Esophagus muscularis mucosa (tissue), 4 donors: ENCODE measurements at regions not wholly inside any gene's neighbourhood (a gene's known extent, or its start where the extent isn't known, plus 50 kb on each side); places are given as distances from the start of the nearest gene placed in this dataset.

Source experiments
- DNase-seq: peaks from one replicate; pipeline ENCODE4 v3.0.0-alpha.2; 2017; ENCODE audit errors: extremely low spot score
- H3K27ac ChIP-seq, 4 donors: fragments of 200-600 bp; sonication (generic); replicated peaks in 1 of 4; 1 replicate in 3 of 4; 2 replicates in 1 of 4; pipeline ENCODE4 v1.5.1; 2016 to 2019; ENCODE audit warnings: mild to moderate bottlenecking in 1 of 4
- H3K27me3 ChIP-seq, 4 donors: fragments of 200-600 bp; sonication (generic); one replicate each; pipeline versions ENCODE4 v1.5.1 to v1.6.0; 2016 to 2019
- H3K36me3 ChIP-seq, 4 donors: fragments of 200-600 bp; sonication (generic); one replicate each; pipeline ENCODE4 v1.5.1; 2016 to 2019
- H3K4me1 ChIP-seq, 4 donors: fragments of 200-600 bp; sonication (generic); one replicate each; pipeline ENCODE4 v1.5.1; 2016 to 2019
- H3K4me3 ChIP-seq, 4 donors: fragments of 200-600 bp; sonication (generic); 1 replicate in 2 of 4; 2 replicates in 2 of 4; pipeline ENCODE4 v1.5.1; 2016 to 2019; ENCODE audit warnings: mild to moderate bottlenecking in 4 of 4, moderate library complexity in 1 of 4
- H3K9me3 ChIP-seq, 4 donors: fragments of 200-600 bp; sonication (generic); 1 replicate in 3 of 4; 2 replicates in 1 of 4; pipeline ENCODE4 v1.5.1; 2016 to 2019
- EP300 ChIP-seq: sonication (generic); formaldehyde crosslinking; IDR thresholded peaks from one replicate; pipeline ENCODE4 v1.6.1; 2017; ENCODE audit warnings: antibody characterized with exemption
- POLR2A ChIP-seq: fragments of 450-650 bp; IDR thresholded peaks from one replicate; pipeline ENCODE4 v1.6.1; 2017; ENCODE audit warnings: antibody characterized with exemption, moderate library complexity, mild to moderate bottlenecking, low read depth
- POLR2AphosphoS5 ChIP-seq, 2 donors: sonication (generic); formaldehyde crosslinking; IDR thresholded peaks; one replicate each; pipeline ENCODE4 v1.6.1; 2017; ENCODE audit warnings: antibody characterized with exemption in 2 of 2
- WGBS: methylation state at CpG from one replicate; pipeline ENCODE4 v1.1.5; 2018; 5-methylcytosine and 5-hydroxymethylcytosine counted together
- intact Hi-C: fragments of 100-400 bp; cut with DNase I; formaldehyde crosslinking; loops from one replicate; pipeline ENCODE4 v1.15.1; 2023
- TF ChIP-seq, protein P1 (sequence below), 3 experiments: fragments of 200-600 bp in 2 of 3; fragments of 450-650 bp in 1 of 3; sonication (generic) in 2 of 3; IDR thresholded peaks; one replicate each; pipeline ENCODE4 v1.5.1; 2017 to 2019; ENCODE audit warnings: antibody characterized with exemption in 3 of 3, mild to moderate bottlenecking in 2 of 3, moderate library complexity in 1 of 3

DNA sequence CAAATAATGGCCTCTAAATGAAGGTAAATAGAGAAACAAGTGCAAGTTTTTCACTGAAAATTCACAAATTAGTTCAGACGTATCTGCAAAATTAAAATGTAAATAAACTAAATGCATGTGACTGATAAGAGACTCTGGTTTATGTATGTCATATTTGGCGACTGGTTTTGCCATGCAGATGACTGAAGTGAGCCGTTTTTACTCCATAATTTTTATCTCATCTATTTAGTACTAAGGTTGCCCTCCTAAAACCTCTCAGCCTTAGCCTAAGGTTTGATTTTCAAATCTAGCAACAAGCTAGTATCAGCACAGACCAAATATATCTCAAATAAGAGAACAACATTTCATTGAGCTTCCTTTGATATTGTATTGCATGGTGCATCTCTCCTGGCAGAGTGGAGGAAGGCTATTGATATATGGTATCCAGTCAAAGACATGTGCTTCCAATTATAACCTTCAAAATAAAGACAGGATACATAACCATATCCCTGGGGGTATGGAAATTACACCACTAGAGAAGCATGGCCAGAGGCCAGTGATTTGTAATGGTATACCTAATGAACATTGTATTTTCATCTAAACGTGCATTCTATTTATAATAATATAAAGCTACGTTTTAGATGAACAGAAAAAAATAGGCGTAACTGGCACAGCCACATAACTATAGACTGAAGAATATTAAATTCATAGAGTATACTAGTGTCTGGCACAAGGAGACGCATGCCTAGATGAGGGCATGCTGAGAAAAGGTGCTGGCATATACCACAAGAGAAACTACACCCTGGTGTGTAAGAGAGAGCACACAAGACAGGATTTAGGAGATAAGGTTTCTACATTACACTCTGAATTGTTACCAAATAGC, 392.6 kb upstream of the INTU start:
- TF ChIP-seq EP300 (no peak), POLR2A (no peak), POLR2AphosphoS5 (IDR thresholded peaks at IDR 0.05) (no peak)
- TF ChIP-seq, protein P1, sequence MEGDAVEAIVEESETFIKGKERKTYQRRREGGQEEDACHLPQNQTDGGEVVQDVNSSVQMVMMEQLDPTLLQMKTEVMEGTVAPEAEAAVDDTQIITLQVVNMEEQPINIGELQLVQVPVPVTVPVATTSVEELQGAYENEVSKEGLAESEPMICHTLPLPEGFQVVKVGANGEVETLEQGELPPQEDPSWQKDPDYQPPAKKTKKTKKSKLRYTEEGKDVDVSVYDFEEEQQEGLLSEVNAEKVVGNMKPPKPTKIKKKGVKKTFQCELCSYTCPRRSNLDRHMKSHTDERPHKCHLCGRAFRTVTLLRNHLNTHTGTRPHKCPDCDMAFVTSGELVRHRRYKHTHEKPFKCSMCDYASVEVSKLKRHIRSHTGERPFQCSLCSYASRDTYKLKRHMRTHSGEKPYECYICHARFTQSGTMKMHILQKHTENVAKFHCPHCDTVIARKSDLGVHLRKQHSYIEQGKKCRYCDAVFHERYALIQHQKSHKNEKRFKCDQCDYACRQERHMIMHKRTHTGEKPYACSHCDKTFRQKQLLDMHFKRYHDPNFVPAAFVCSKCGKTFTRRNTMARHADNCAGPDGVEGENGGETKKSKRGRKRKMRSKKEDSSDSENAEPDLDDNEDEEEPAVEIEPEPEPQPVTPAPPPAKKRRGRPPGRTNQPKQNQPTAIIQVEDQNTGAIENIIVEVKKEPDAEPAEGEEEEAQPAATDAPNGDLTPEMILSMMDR (IDR thresholded peaks at IDR 0.05) = no peak

DNA sequence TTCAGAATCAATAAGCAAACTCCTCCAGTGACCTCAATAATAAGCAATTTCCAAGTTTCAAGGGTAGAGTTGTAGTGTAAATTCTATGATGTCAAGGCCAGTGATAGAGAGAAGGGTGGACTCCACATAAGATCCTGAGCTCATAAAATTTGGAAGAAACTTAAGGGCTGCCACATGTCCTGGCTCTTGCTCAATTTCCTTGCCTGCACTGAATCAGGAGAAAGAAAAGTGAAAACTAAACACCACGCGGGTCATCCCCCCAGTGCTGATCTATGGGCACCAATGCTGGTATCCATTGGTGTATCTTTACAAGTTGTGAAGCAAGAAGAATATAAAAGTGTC, 392.0 kb upstream of the INTU start:
- Histone ChIP-seq H3K27me3 (no peaks in the 10 kb centered on the region), H3K4me1 (no peaks in the 10 kb centered on the region), H3K36me3 (no peaks in the 10 kb centered on the region), H3K27ac (no peak overlapping the region), H3K4me3 (no peak overlapping the region), H3K9me3 (no peaks in the 10 kb centered on the region)
- WGBS = 94% methylated on average over 2 of the region's 2 CpGs
- intact Hi-C loops = no loop called here
- TF ChIP-seq, protein P1 (IDR thresholded peaks at IDR 0.05) = no peak
- TF ChIP-seq POLR2A (no peak), POLR2AphosphoS5 (IDR thresholded peaks at IDR 0.05) (no peak), EP300 (no peak)
- no peak for DNase-seq

More for the DNA sequence above, 392.6 kb upstream of the INTU start:
- no peak for DNase-seq
- Histone ChIP-seq H3K4me1 (no peaks in the 10 kb centered on the region), H3K9me3 (no peaks in the 10 kb centered on the region), H3K36me3 (no peaks in the 10 kb centered on the region), H3K27ac (no peak overlapping the region), H3K27me3 (no peaks in the 10 kb centered on the region), H3K4me3 (no peak overlapping the region)
- intact Hi-C loops = no loop called here
- 85% methylated on average over 7 of the region's 7 CpGs for WGBS

DNA sequence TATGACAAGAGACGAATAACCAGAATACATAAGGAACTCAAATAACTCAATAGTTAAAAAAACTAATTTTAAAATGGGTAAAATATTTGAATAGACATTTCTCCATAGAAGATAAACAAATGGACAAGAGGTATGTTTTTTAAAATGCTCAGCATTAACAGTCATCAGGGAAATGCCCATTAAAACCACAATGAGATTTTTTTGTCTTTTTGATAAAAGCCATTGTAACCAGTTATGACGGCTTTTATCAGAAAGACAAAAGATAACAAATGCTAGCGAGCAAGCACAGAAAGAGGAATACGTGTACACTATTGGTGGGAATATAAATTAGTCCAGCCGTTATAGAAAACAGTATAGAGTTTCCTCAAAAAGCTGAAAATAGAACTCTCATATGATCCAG, 388.2 kb upstream of the INTU start:
- intact Hi-C loops = no loop called here
- no peaks in the 10 kb centered on the region for H3K36me3 ChIP-seq
- H3K9me3 ChIP-seq = no peaks in the 10 kb centered on the region
- H3K4me3 ChIP-seq = no peak overlapping the region
- no peak for DNase-seq
- no peak overlapping the region for H3K27ac ChIP-seq
- no peaks in the 10 kb centered on the region for H3K27me3 ChIP-seq
- 75% methylated on average over 5 of the region's 5 CpGs for WGBS
- no peak for TF ChIP-seq POLR2AphosphoS5 (IDR thresholded peaks at IDR 0.05)
- no peak for TF ChIP-seq EP300
- TF ChIP-seq, protein P1 (IDR thresholded peaks at IDR 0.05) = no peak
- no peak for TF ChIP-seq POLR2A
- no peaks in the 10 kb centered on the region for H3K4me1 ChIP-seq

DNA sequence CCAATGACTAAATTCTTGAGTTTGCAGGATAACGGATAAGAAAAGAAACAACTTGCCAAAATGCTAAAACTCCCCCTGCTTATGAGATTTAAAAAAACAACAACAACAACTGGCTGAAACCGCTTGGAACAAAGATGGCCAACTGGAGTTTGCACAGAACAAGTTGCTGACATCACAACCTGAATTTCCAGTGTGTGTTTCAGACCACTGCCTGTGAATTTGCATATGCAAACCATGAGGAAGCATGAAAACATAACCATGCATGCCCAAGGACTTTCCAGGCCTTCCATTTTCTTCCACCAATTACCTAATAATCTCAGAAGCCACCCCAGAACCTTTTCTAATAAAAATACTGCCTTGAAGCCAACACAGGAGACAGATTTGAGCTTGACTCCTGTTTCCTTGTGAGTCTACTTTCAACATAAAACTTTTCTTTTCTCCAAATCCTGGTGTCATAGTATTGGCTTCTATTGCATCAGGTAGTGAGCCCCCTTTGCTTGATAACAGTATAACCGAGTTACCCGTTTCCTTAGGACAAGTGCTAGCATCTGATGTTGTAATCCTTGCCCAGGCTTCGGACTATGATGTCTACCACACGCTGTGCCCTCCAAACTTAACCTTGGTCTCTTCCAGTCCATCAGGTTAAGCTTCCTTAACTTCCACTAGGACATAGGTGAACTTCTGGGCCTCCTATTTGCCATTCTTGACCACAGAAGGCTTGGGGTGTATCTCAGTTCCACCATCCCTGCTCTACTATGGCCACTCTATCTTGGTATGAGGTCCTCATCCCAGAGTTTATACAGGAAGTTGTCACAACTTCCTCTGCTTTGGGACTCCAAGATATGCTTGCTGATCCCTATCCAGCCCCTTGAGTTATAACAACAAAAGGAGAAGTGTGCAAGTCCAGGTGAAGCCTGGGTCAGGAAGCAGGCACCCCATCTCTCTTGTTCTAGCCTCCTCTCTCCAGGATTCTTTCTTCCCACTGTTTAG, 385.5 kb upstream of the INTU start:
- TF ChIP-seq POLR2AphosphoS5 (IDR thresholded peaks at IDR 0.05) (no peak), EP300 (no peak)
- H3K4me1 ChIP-seq = no peaks in the 10 kb centered on the region
- H3K9me3 ChIP-seq = no peaks in the 10 kb centered on the region
- H3K27me3 ChIP-seq = no peaks in the 10 kb centered on the region
- no peaks in the 10 kb centered on the region for H3K36me3 ChIP-seq
- no peak overlapping the region for H3K4me3 ChIP-seq
- H3K27ac ChIP-seq = no peak overlapping the region
- WGBS = 96% methylated on average over 6 of the region's 6 CpGs
- DNase-seq = no peak
- intact Hi-C loops = no loop called here
